HL-60 (cell line): ENCODE measurements at regions not wholly inside any gene's neighbourhood (a gene's known extent, or its start where the extent isn't known, plus 50 kb on each side); places are given as distances from the start of the nearest gene placed in this dataset.

Source experiments
- DNase-seq, 2 experiments: peaks; one replicate each; pipeline ENCODE4 v3.0.0-alpha.2; 2010 to 2020; ENCODE audit warnings: low read depth in 1 of 2, low spot score in 1 of 2
- H3K27ac ChIP-seq: fragments of 250-450 bp; sonication (Bioruptor Pico); replicated peaks from 2 replicates; pipeline ENCODE4 v1.5.1; 2020; ENCODE audit warnings: mild to moderate bottlenecking, moderate library complexity
- H3K27me3 ChIP-seq: fragments of 250-450 bp; sonication (Bioruptor Pico); 2 replicates; pipeline ENCODE4 v1.5.1; 2021; ENCODE audit warnings: mild to moderate bottlenecking, moderate library complexity; ENCODE audit not compliant: insufficient read depth, poor library complexity, severe bottlenecking
- H3K4me3 ChIP-seq: replicated peaks from 2 replicates; pipeline ENCODE4 v1.5.1; 2011; ENCODE audit warnings: mild to moderate bottlenecking, control low read depth, low read length; ENCODE audit not compliant: insufficient read depth
- GABPA ChIP-seq: IDR thresholded peaks from 2 replicates; pipeline ENCODE4 v1.6.1; 2012; ENCODE audit warnings: low read depth
- POLR2AphosphoS5 ChIP-seq: IDR thresholded peaks from 2 replicates; pipeline ENCODE4 v1.6.1; 2012; ENCODE audit warnings: low read depth
- SPI1 ChIP-seq: IDR thresholded peaks from 2 replicates; pipeline ENCODE4 v1.6.1; 2012; ENCODE audit warnings: low read depth, mild to moderate bottlenecking, borderline replicate concordance
- TF ChIP-seq, protein P1 (sequence below): IDR thresholded peaks from one replicate; pipeline ENCODE4 v1.5.1; 2011; ENCODE audit warnings: low read length, control low read depth, inconsistent platforms; ENCODE audit not compliant: insufficient read depth
- TF ChIP-seq, protein P2 (sequence below): IDR thresholded peaks from 2 replicates; pipeline ENCODE4 v1.6.1; 2012; ENCODE audit warnings: low read depth; ENCODE audit not compliant: insufficient replicate concordance

DNA sequence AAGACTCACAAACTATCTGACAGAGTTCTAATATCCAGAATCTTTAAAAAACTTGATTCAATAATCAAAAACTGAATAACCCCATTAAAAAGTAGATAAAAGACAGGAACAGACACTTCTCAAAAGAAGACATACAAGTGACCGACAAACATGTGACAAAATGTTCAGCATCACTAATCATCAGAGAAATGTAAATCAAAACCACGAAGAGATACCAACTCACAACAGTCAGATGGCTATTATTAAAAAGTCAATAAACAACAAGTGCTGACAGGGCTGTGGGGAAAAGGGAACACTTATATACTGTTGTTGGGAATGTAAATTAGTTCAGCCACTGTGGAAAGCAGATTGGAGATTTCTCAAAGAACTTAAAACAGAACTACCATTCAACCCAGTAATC lies 138.1 kb upstream of the RASGEF1B start:
- TF ChIP-seq GABPA (no peak), POLR2AphosphoS5 (no peak)
- DNase-seq: no peak
- no peak overlapping the region for H3K27ac ChIP-seq
- no peaks in the 10 kb centered on the region for H3K27me3 ChIP-seq
- no peak overlapping the region for H3K4me3 ChIP-seq

DNA sequence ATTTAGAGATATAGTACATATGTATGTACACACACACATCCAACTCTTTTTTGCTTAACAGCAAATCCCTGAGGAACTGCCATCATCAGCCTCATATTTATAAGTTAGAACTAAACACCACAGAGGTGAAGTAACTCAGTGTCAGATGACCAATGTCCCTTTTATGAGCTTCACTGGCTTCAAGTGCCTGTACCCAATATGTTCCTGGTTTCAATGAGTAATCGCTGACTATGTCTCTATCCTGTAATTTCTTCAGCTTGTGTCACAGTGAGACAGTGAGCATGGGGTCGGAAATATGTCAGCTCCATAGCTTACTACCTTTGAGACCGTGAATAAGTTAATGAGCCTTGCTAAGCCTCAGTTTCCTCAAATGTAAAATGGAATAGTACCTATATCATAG lies 136.2 kb upstream of the RASGEF1B start:
- no peaks in the 10 kb centered on the region for H3K27me3 ChIP-seq
- no peak overlapping the region for H3K27ac ChIP-seq
- H3K4me3 ChIP-seq: no peak overlapping the region
- DNase-seq: no peak
- TF ChIP-seq, protein P1, sequence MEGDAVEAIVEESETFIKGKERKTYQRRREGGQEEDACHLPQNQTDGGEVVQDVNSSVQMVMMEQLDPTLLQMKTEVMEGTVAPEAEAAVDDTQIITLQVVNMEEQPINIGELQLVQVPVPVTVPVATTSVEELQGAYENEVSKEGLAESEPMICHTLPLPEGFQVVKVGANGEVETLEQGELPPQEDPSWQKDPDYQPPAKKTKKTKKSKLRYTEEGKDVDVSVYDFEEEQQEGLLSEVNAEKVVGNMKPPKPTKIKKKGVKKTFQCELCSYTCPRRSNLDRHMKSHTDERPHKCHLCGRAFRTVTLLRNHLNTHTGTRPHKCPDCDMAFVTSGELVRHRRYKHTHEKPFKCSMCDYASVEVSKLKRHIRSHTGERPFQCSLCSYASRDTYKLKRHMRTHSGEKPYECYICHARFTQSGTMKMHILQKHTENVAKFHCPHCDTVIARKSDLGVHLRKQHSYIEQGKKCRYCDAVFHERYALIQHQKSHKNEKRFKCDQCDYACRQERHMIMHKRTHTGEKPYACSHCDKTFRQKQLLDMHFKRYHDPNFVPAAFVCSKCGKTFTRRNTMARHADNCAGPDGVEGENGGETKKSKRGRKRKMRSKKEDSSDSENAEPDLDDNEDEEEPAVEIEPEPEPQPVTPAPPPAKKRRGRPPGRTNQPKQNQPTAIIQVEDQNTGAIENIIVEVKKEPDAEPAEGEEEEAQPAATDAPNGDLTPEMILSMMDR: no peak
- TF ChIP-seq, protein P2, sequence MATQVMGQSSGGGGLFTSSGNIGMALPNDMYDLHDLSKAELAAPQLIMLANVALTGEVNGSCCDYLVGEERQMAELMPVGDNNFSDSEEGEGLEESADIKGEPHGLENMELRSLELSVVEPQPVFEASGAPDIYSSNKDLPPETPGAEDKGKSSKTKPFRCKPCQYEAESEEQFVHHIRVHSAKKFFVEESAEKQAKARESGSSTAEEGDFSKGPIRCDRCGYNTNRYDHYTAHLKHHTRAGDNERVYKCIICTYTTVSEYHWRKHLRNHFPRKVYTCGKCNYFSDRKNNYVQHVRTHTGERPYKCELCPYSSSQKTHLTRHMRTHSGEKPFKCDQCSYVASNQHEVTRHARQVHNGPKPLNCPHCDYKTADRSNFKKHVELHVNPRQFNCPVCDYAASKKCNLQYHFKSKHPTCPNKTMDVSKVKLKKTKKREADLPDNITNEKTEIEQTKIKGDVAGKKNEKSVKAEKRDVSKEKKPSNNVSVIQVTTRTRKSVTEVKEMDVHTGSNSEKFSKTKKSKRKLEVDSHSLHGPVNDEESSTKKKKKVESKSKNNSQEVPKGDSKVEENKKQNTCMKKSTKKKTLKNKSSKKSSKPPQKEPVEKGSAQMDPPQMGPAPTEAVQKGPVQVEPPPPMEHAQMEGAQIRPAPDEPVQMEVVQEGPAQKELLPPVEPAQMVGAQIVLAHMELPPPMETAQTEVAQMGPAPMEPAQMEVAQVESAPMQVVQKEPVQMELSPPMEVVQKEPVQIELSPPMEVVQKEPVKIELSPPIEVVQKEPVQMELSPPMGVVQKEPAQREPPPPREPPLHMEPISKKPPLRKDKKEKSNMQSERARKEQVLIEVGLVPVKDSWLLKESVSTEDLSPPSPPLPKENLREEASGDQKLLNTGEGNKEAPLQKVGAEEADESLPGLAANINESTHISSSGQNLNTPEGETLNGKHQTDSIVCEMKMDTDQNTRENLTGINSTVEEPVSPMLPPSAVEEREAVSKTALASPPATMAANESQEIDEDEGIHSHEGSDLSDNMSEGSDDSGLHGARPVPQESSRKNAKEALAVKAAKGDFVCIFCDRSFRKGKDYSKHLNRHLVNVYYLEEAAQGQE: no peak
- TF ChIP-seq GABPA: no peak
- no peak for TF ChIP-seq SPI1
- no peak for TF ChIP-seq POLR2AphosphoS5

DNA sequence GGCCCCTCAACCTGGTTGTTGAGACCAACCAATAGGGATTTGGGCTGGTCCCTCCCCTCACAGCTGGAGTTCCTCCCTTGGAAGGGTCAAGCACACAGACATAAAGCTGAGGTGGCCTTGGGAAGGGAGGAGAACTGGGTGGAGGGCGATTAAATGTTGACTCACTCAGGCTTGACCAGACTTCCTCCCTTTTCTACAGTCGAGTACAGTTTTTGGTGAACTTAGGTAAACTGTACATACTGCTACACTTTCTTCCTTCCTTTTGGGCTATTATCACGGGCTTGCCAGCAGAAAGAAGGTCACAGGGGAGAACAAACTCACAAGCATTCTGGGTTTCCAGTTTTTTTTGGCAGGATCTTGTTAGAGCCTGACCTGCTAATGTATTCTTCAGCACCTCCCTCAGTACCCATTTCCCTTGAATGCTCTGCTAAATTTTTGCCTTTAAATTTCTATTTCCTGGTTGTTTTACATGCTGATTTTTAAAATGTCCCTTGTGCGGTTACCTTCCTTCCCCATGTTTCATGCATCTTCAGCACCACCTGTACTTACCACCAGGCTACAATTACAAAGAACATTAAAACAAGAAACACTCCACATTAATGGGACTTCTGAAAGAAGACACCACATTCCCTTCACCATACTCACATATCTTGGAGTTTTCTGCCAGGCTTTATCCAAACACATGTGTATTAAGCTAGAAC lies 135.2 kb upstream of the RASGEF1B start:
- TF ChIP-seq SPI1 (no peak), GABPA (no peak), POLR2AphosphoS5 (no peak)
- TF ChIP-seq, protein P2: no peak
- TF ChIP-seq, protein P1: no peak
- DNase-seq: no peak
- no peak overlapping the region for H3K4me3 ChIP-seq
- no peak overlapping the region for H3K27ac ChIP-seq
- H3K27me3 ChIP-seq: no peaks in the 10 kb centered on the region

DNA sequence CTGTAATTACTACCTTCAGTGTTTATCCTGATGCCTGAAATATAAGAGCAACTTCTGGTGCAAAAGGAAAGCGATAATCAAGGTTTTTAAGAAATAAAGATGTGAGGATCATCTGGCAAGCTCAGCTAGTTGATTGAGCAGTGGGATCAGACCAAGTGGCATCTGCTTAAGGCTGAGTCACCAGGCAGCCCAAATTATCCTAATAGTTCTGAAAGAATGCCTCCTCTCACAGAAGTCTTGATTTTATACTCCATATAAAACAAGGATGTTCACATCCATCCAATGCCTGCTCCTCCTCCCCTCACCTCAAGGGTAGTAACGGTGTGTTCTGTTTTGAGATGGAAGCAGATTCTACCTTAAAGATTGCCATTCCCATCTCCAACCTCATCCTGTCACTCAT lies 134.5 kb upstream of the RASGEF1B start:
- Histone ChIP-seq H3K27me3 (no peaks in the 10 kb centered on the region), H3K4me3 (no peak overlapping the region), H3K27ac (no peak overlapping the region)
- DNase-seq: no peak
- TF ChIP-seq GABPA: no peak
- no peak for TF ChIP-seq POLR2AphosphoS5
- TF ChIP-seq, protein P2: no peak
- TF ChIP-seq SPI1: no peak
- TF ChIP-seq, protein P1: no peak
